Panc1 (cell line): ENCODE measurements at regions not wholly inside any gene's neighbourhood (a gene's known extent, or its start where the extent isn't known, plus 50 kb on each side); places are given as distances from the start of the nearest gene placed in this dataset.

ENCODE experiments used
- ATAC-seq: fragments of 200-7000 bp; cut with Tn5 transposase; 2 replicates; pipeline ENCODE4 v1.9.1; 2020; ENCODE audit warnings: mild to moderate bottlenecking, moderate library complexity
- BruUV-seq: library from RNA; stranded (reverse); fragments of 400-500 nt; replicated peaks from 2 replicates; lab custom pipeline; 2021; lab: Mats Ljungman, UMichigan
- CTCF ChIA-PET: fragments of 300-600 bp; sonication (Branson Sonifier 250); formaldehyde crosslinking; loops from one replicate; lab custom pipeline; 2022; ENCODE audit warnings: antibody characterized with exemption; lab: Charles Lee
- POLR2A ChIA-PET: fragments of 300-600 bp; sonication (Branson Sonifier 250); formaldehyde crosslinking; loops from one replicate; lab custom pipeline; 2022; ENCODE audit warnings: antibody characterized with exemption; lab: Charles Lee
- DNase-seq: peaks from one replicate; pipeline ENCODE4 v3.0.0-alpha.2; 2010; ENCODE audit warnings: low read depth, low spot score
- H3K27ac ChIP-seq: 2 replicates; pipeline ENCODE4 v1.5.1; 2011; ENCODE audit warnings: mild to moderate bottlenecking, low read length, inconsistent platforms
- H3K27me3 ChIP-seq: fragments of 200-500 bp; sonication (Bioruptor generic); 2 replicates; pipeline ENCODE4 v1.6.0; 2014; ENCODE audit warnings: low read length, inconsistent platforms; ENCODE audit not compliant: control insufficient read depth, insufficient read depth
- H3K36me3 ChIP-seq: fragments of 200-500 bp; sonication (Bioruptor generic); 2 replicates; pipeline ENCODE4 v1.5.1; 2014; ENCODE audit warnings: inconsistent platforms, mild to moderate bottlenecking, low read length, moderate library complexity; ENCODE audit not compliant: control insufficient read depth, insufficient read depth
- H3K4me1 ChIP-seq: 2 replicates; pipeline ENCODE4 v1.5.1; 2011; ENCODE audit warnings: inconsistent platforms, mild to moderate bottlenecking, low read length, moderate library complexity; ENCODE audit not compliant: control insufficient read depth, insufficient read depth
- H3K4me3 ChIP-seq, 2 experiments: 2 replicates each; pipeline ENCODE4 v1.5.1; 2011 to 2012; ENCODE audit warnings: low read depth in 2 of 2, low read length in 2 of 2, mild to moderate bottlenecking in 2 of 2, inconsistent platforms in 1 of 2, moderate library complexity in 1 of 2
- H3K9me3 ChIP-seq: fragments of 200-500 bp; sonication (Bioruptor generic); 2 replicates; pipeline ENCODE4 v1.5.1; 2014; ENCODE audit warnings: low read depth, mild to moderate bottlenecking, inconsistent platforms, low read length, moderate library complexity; ENCODE audit not compliant: control insufficient read depth, insufficient read depth
- CTCF ChIP-seq: fragments of 450-650 bp; IDR thresholded peaks from 2 replicates; pipeline ENCODE4 v1.5.1; 2017; ENCODE audit warnings: mild to moderate bottlenecking
- POLR2AphosphoS5 ChIP-seq: IDR thresholded peaks from 2 replicates; pipeline ENCODE4 v1.6.1; 2012; ENCODE audit warnings: mild to moderate bottlenecking, low read depth, low read length, moderate library complexity
- REST ChIP-seq, 2 experiments: IDR thresholded peaks; 2 replicates each; pipeline ENCODE4 v1.6.1; 2011 to 2012; ENCODE audit warnings: low read depth in 2 of 2, control low read depth in 1 of 2, low read length in 1 of 2, mild to moderate bottlenecking in 1 of 2, moderate library complexity in 1 of 2; ENCODE audit not compliant: insufficient read depth in 1 of 2
- SIN3A ChIP-seq: IDR thresholded peaks from 2 replicates; pipeline ENCODE4 v1.6.1; 2012; ENCODE audit warnings: low read depth, mild to moderate bottlenecking, low read length, moderate library complexity, borderline replicate concordance; ENCODE audit not compliant: insufficient read depth
- TCF7L2 ChIP-seq: IDR thresholded peaks from 2 replicates; pipeline ENCODE4 v1.6.1; 2011; ENCODE audit warnings: mild to moderate bottlenecking, low read depth, low read length, inconsistent platforms
- in situ Hi-C: cut with HindIII; loops from 2 replicates; pipeline ENCODE4 v1.10.0; 2016; ENCODE audit warnings: low sequenced_read_pairs, low pct_unique_long_range_greater_than_20kb
- intact Hi-C: fragments of 100-400 bp; cut with micrococcal nuclease; formaldehyde crosslinking; loops from one replicate; pipeline ENCODE4 v1.10.0; 2022; ENCODE audit not compliant: unreplicated experiment

GRCh38 chr5:10009802-10010201, 239.9 kb downstream of the ATPSCKMT start:
- Histone ChIP-seq H3K4me1 (no peaks in the 10 kb centered on the region), H3K9me3 (no peaks in the 10 kb centered on the region), H3K36me3 (no peaks in the 10 kb centered on the region), H3K27me3 (no peaks in the 10 kb centered on the region), H3K4me3 (no peak overlapping the region), H3K27ac (no peak overlapping the region)
- in situ Hi-C loops (no loop called here), intact Hi-C loops (no loop called here)
- no TSS peak for BruUV-seq
- ChIA-PET POLR2A (no interaction called here), CTCF (no interaction called here)
- no peak for TF ChIP-seq REST (IDR thresholded peaks at IDR 0.05; ENCODE audit: insufficient read depth in 1 of 2, low read depth in 2 of 2, low read length in 1 of 2)
- no peak for TF ChIP-seq CTCF
- TF ChIP-seq POLR2AphosphoS5, result no peak
- no peak for TF ChIP-seq TCF7L2
- no peak for TF ChIP-seq SIN3A
- no peak for ATAC-seq
- DNase-seq, result no peak

GRCh38 chr5:9987101-9987500, 262.6 kb downstream of the ATPSCKMT start:
- CTCF ChIA-PET, result no interaction called here
- in situ Hi-C loops, result no loop called here
- Histone ChIP-seq H3K36me3 (no peaks in the 10 kb centered on the region), H3K27me3 (no peaks in the 10 kb centered on the region), H3K27ac (no peak overlapping the region), H3K4me1 (no peaks in the 10 kb centered on the region), H3K4me3 (no peak overlapping the region), H3K9me3 (no peaks in the 10 kb centered on the region)
- BruUV-seq, result no TSS peak
- TF ChIP-seq POLR2AphosphoS5 (no peak), REST (IDR thresholded peaks at IDR 0.05; ENCODE audit: insufficient read depth in 1 of 2, low read depth in 2 of 2, low read length in 1 of 2) (no peak), SIN3A (no peak), CTCF (no peak), TCF7L2 (no peak)
- DNase-seq (no peak), ATAC-seq (no peak)
- intact Hi-C loops, result no loop called here
- POLR2A ChIA-PET, result no interaction called here
